ENCODE measurements at regions not wholly inside any gene's neighbourhood (a gene's known extent, or its start where the extent isn't known, plus 50 kb on each side); places are given as distances from the start of the nearest gene placed in this dataset.
"Not testable (repeated sequence)": the region's sequence is repeated elsewhere in the genome, so short reads cannot be mapped to it uniquely, and the experiment has no call there.

GRCh38 chr5:50591338-50591737 is 75.1 kb upstream of the PARP8 start:
- peaks cover 38% of the 10 kb centered on the region for H3K4me1 Mint-ChIP-seq (ENCODE audit: unreplicated experiment)

DNA sequence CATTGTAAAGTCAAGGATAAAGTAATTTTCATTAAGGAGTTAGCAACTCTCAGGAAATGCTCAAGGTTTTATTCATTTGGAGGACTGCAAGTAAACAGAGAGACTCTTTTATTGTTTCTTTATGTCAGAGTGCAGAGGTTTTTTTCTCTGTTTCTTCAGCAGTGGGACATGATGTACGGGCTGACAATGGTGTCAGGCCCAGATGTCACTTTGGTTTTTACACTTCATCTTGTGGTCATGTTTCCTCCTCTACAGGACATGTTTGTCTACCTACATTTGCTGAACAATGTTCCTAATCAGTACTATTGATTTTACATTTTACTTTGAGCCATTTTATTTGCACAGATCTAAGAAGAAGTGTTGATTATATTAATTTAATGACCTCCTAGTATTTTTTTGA is 72.8 kb upstream of the PARP8 start:
- no peaks in the 10 kb centered on the region for H3K36me3 Mint-ChIP-seq (ENCODE audit: unreplicated experiment)
- H3K9me3 Mint-ChIP-seq (ENCODE audit: unreplicated experiment): no peaks in the 10 kb centered on the region
- H3K4me3 Mint-ChIP-seq (ENCODE audit: unreplicated experiment): no peak overlapping the region
- H3K4me1 Mint-ChIP-seq (ENCODE audit: unreplicated experiment): peaks cover 38% of the 10 kb centered on the region
- DNase-seq (ENCODE audit: extremely low spot score, unreplicated experiment): no peak
- no peak overlapping the region for H3K27ac Mint-ChIP-seq (ENCODE audit: unreplicated experiment)
- no peaks in the 10 kb centered on the region for H3K27me3 Mint-ChIP-seq (ENCODE audit: unreplicated experiment)
- TF ChIP-seq, protein P1, sequence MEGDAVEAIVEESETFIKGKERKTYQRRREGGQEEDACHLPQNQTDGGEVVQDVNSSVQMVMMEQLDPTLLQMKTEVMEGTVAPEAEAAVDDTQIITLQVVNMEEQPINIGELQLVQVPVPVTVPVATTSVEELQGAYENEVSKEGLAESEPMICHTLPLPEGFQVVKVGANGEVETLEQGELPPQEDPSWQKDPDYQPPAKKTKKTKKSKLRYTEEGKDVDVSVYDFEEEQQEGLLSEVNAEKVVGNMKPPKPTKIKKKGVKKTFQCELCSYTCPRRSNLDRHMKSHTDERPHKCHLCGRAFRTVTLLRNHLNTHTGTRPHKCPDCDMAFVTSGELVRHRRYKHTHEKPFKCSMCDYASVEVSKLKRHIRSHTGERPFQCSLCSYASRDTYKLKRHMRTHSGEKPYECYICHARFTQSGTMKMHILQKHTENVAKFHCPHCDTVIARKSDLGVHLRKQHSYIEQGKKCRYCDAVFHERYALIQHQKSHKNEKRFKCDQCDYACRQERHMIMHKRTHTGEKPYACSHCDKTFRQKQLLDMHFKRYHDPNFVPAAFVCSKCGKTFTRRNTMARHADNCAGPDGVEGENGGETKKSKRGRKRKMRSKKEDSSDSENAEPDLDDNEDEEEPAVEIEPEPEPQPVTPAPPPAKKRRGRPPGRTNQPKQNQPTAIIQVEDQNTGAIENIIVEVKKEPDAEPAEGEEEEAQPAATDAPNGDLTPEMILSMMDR (IDR thresholded peaks at IDR 0.05): no peak

More at GRCh38 chr5:50591338-50591737, 75.1 kb upstream of the PARP8 start:
- not testable (repeated sequence) for H3K36me3 Mint-ChIP-seq (ENCODE audit: unreplicated experiment); H3K9me3 Mint-ChIP-seq (ENCODE audit: unreplicated experiment); H3K27me3 Mint-ChIP-seq (ENCODE audit: unreplicated experiment); DNase-seq (ENCODE audit: extremely low spot score, unreplicated experiment); H3K4me3 Mint-ChIP-seq (ENCODE audit: unreplicated experiment)
- H3K27ac Mint-ChIP-seq (ENCODE audit: unreplicated experiment): peak overlapping the region; percentile 11

DNA sequence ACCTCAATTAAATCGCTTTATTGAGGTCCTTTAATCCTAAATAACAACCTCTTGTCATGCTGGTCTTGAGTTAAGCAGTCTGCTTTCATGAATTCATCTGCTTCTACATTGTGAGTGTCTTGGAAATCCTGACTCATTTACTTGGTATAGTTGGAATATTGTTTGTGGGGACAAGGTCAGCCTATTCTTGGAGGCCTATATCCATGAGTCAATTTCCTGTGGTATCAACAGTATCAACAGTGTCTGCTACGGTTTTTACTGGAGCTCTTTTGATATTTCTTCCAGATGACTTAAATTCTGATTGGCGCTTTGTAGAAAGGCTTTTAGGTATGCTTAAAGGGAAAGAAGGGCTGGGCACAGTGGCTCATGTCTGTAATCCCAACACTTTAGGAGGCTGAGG is 71.2 kb upstream of the PARP8 start:
- TF ChIP-seq, protein P1 (IDR thresholded peaks at IDR 0.05): no peak
- Mint-ChIP-seq H3K27ac (ENCODE audit: unreplicated experiment) (peak overlapping the region; percentile 78), H3K4me1 (ENCODE audit: unreplicated experiment) (peaks cover 38% of the 10 kb centered on the region), H3K9me3 (ENCODE audit: unreplicated experiment) (no peaks in the 10 kb centered on the region), H3K27me3 (ENCODE audit: unreplicated experiment) (no peaks in the 10 kb centered on the region), H3K4me3 (ENCODE audit: unreplicated experiment) (no peak overlapping the region), H3K36me3 (ENCODE audit: unreplicated experiment) (no peaks in the 10 kb centered on the region)
- no peak for DNase-seq (ENCODE audit: extremely low spot score, unreplicated experiment)

GRCh38 chr5:50601576-50601975 is 64.9 kb upstream of the PARP8 start:
- not testable (repeated sequence) for H3K27ac Mint-ChIP-seq (ENCODE audit: unreplicated experiment)

DNA sequence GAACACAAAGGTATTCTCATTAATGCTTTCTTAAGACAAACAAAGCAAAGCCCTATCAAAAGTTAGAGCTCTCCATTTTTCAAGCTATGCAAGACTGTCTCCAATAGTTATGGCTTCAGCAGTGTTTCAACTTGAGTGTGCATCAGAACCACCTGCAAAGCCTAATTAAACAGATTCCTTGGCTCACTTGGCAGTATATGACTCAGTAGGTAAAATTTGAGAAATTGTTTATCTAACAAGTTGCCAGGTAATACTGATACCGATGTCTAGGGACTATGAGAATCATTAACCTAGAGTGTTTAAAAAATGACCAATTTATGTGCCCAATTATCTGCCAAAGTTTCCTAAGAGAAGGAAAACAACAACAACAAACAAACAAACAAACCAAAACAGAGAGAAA is 60.3 kb upstream of the PARP8 start:
- no peak overlapping the region for H3K27ac Mint-ChIP-seq (ENCODE audit: unreplicated experiment)
- H3K27me3 Mint-ChIP-seq (ENCODE audit: unreplicated experiment): peaks cover 16% of the 10 kb centered on the region
- DNase-seq (ENCODE audit: extremely low spot score, unreplicated experiment): no peak
- H3K36me3 Mint-ChIP-seq (ENCODE audit: unreplicated experiment): no peaks in the 10 kb centered on the region
- H3K4me3 Mint-ChIP-seq (ENCODE audit: unreplicated experiment): no peak overlapping the region
- TF ChIP-seq, protein P1 (IDR thresholded peaks at IDR 0.05): no peak
- H3K9me3 Mint-ChIP-seq (ENCODE audit: unreplicated experiment): no peaks in the 10 kb centered on the region
- no peaks in the 10 kb centered on the region for H3K4me1 Mint-ChIP-seq (ENCODE audit: unreplicated experiment)

More at GRCh38 chr5:50601576-50601975, 64.9 kb upstream of the PARP8 start:
- DNase-seq (ENCODE audit: extremely low spot score, unreplicated experiment); H3K36me3 Mint-ChIP-seq (ENCODE audit: unreplicated experiment); H3K9me3 Mint-ChIP-seq (ENCODE audit: unreplicated experiment); H3K4me3 Mint-ChIP-seq (ENCODE audit: unreplicated experiment); H3K4me1 Mint-ChIP-seq (ENCODE audit: unreplicated experiment): not testable (repeated sequence)
- H3K27me3 Mint-ChIP-seq (ENCODE audit: unreplicated experiment): peaks cover 12% of the 10 kb centered on the region

DNA sequence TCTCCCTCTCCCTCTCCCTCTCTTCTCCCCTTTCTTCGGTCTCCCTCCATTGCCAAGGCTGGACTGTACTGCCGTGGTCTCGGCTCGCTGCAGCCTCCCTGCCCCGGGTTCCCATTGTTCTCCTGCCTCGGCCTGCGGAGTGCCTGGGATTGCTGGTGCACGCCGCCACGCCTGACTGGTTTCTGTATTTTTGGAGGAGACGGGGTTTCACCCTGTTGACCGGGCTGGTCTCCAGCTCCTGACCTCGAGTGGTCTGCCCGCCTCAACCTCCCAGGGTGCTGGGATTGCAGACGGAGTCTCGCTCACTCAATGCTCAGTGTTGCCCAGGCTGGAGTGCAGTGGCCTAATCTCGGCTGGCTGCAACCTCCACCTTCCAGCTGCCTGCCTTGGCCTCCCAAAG is 59.0 kb upstream of the PARP8 start:
- H3K4me3 Mint-ChIP-seq (ENCODE audit: unreplicated experiment); H3K36me3 Mint-ChIP-seq (ENCODE audit: unreplicated experiment); H3K27ac Mint-ChIP-seq (ENCODE audit: unreplicated experiment); H3K9me3 Mint-ChIP-seq (ENCODE audit: unreplicated experiment); DNase-seq (ENCODE audit: extremely low spot score, unreplicated experiment); H3K4me1 Mint-ChIP-seq (ENCODE audit: unreplicated experiment): not testable (repeated sequence)
- H3K27me3 Mint-ChIP-seq (ENCODE audit: unreplicated experiment): peaks cover 20% of the 10 kb centered on the region

- not testable (repeated sequence) for H3K4me1 Mint-ChIP-seq (ENCODE audit: unreplicated experiment); H3K9me3 Mint-ChIP-seq (ENCODE audit: unreplicated experiment); H3K27ac Mint-ChIP-seq (ENCODE audit: unreplicated experiment); H3K4me3 Mint-ChIP-seq (ENCODE audit: unreplicated experiment); DNase-seq (ENCODE audit: extremely low spot score, unreplicated experiment); H3K36me3 Mint-ChIP-seq (ENCODE audit: unreplicated experiment)
- peaks cover 24% of the 10 kb centered on the region for H3K27me3 Mint-ChIP-seq (ENCODE audit: unreplicated experiment)
Measured at GRCh38 chr5:50607953-50608705, 58.3 kb upstream of the PARP8 start.

- H3K4me1 Mint-ChIP-seq (ENCODE audit: unreplicated experiment); H3K9me3 Mint-ChIP-seq (ENCODE audit: unreplicated experiment); DNase-seq (ENCODE audit: extremely low spot score, unreplicated experiment); H3K36me3 Mint-ChIP-seq (ENCODE audit: unreplicated experiment); H3K27ac Mint-ChIP-seq (ENCODE audit: unreplicated experiment); H3K4me3 Mint-ChIP-seq (ENCODE audit: unreplicated experiment): not testable (repeated sequence)
- H3K27me3 Mint-ChIP-seq (ENCODE audit: unreplicated experiment): peaks cover 20% of the 10 kb centered on the region
Measured at GRCh38 chr5:50613057-50613456, 53.4 kb upstream of the PARP8 start.

All from osteocyte (in vitro differentiated cells).